Natural killer cell (primary cell): ENCODE measurements at regions not wholly inside any gene's neighbourhood (a gene's known extent, or its start where the extent isn't known, plus 50 kb on each side); places are given as distances from the start of the nearest gene placed in this dataset.
"Not testable (repeated sequence)": the region's sequence is repeated elsewhere in the genome, so short reads cannot be mapped to it uniquely, and the experiment has no call there.

Experiments used
- ATAC-seq, 3 donors: fragments of 150-1000 bp in 2 of 3; fragments of 200-7000 bp in 1 of 3; cut with Tn5 transposase; 1 replicate in 1 of 3; 2 replicates in 2 of 3; pipeline ENCODE4 v1.10.0; 2021; ENCODE audit warnings: mild to moderate bottlenecking in 2 of 3, moderate library complexity in 2 of 3
- DNase-seq, 2 donors: peaks; one replicate each; pipeline versions ENCODE4 v3.0.0 to v3.0.0-alpha.2; 2013 to 2021; ENCODE audit warnings: mixed read lengths in 1 of 2
- H3K27ac ChIP-seq: one replicate; pipeline ENCODE4 v1.5.1; 2013; ENCODE audit warnings: mild to moderate bottlenecking, low read length
- H3K27me3 ChIP-seq: one replicate; pipeline ENCODE4 v1.6.1; 2013; ENCODE audit warnings: low read length; ENCODE audit not compliant: control insufficient read depth, insufficient read depth
- H3K36me3 ChIP-seq: one replicate; pipeline ENCODE4 v1.6.1; 2013; ENCODE audit warnings: low read length; ENCODE audit not compliant: control insufficient read depth, insufficient read depth
- H3K4me1 ChIP-seq: one replicate; pipeline ENCODE4 v1.6.1; 2013; ENCODE audit warnings: low read length; ENCODE audit not compliant: control insufficient read depth, insufficient read depth
- H3K4me3 ChIP-seq: one replicate; pipeline ENCODE4 v1.5.1; 2013; ENCODE audit warnings: low read length
- H3K9me3 ChIP-seq: one replicate; pipeline ENCODE4 v1.6.1; 2013; ENCODE audit warnings: low read length; ENCODE audit not compliant: control insufficient read depth, insufficient read depth
- H3K27ac Mint-ChIP-seq, 2 donors: one replicate each; pipeline ENCODE4 v1.8.0; 2022; ENCODE audit warnings: mild to moderate bottlenecking in 2 of 2, mixed read lengths in 2 of 2, moderate library complexity in 1 of 2
- H3K27me3 Mint-ChIP-seq, 2 donors: one replicate each; pipeline ENCODE4 v1.8.0; 2022; ENCODE audit warnings: low read depth in 2 of 2, mixed read lengths in 2 of 2
- H3K36me3 Mint-ChIP-seq: one replicate; pipeline ENCODE4 v1.8.0; 2022; ENCODE audit warnings: mixed read lengths
- H3K4me1 Mint-ChIP-seq, 2 donors: one replicate each; pipeline ENCODE4 v1.8.0; 2022; ENCODE audit warnings: mixed read lengths in 2 of 2
- H3K4me3 Mint-ChIP-seq: one replicate; pipeline ENCODE4 v1.8.0; 2022; ENCODE audit warnings: mild to moderate bottlenecking, moderate library complexity, mixed read lengths
- H3K9me3 Mint-ChIP-seq, 2 donors: one replicate each; pipeline ENCODE4 v1.8.0; 2022; ENCODE audit warnings: mixed read lengths in 2 of 2
- CTCF ChIP-seq: fragments of 200-600 bp; IDR thresholded peaks from one replicate; pipeline ENCODE4 v1.8.0; 2022; ENCODE audit warnings: antibody characterized with exemption
- WGBS: methylation state at CpG from one replicate; pipeline ENCODE4 v1.1.7; 2013; ENCODE audit warnings: missing lambda C conversion rate; ENCODE audit not compliant: insufficient coverage; 5-methylcytosine and 5-hydroxymethylcytosine counted together
- intact Hi-C: fragments of 100-400 bp; cut with micrococcal nuclease; formaldehyde crosslinking; loops from one replicate; pipeline ENCODE4 v1.14.2; 2022

DNA sequence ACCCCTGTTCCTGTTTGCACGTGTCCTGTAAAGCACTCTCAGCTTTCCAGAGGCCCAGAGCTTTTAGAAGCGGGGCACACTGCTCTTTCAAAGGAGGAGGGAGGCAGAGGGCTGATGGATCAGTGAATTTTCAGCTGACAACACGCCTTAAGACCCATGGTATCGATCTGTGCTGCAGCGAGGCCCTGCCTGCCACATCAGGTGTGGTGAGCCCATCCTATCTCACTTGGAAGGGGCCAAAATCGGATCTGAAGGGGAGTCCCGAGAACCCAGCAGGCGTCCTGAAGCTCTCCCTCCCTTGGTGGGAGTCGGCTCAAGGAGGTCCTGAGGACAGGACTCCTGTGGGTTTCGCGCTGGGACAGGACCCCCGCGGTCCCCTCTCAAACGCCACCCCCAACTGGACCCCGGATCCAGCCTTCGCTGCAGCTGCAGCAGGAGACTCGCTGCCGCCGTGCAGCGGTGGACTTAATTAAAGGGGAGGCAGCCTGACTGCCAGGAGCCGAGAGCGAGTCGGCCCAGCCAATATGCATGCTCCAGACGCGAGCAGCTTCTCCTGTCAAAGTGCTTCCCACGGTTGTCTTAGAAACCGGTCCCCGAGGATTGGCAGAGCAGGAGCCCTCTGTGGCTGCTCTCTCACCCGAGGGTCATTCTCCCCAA is 580.0 kb upstream of the ZNF337 start:
- WGBS: 30% methylated on average over 29 of the region's 29 CpGs
- Histone ChIP-seq H3K9me3 (no peaks in the 10 kb centered on the region), H3K27ac (no peak overlapping the region), H3K27me3 (no peaks in the 10 kb centered on the region), H3K4me3 (no peak overlapping the region), H3K4me1 (no peaks in the 10 kb centered on the region), H3K36me3 (no peaks in the 10 kb centered on the region)
- DNase-seq (no peak), ATAC-seq (no peak)
- intact Hi-C loops: no loop called here
- Mint-ChIP-seq H3K27ac (no peak overlapping the region), H3K4me1 (no peaks in the 10 kb centered on the region), H3K4me3 (no peak overlapping the region), H3K9me3 (peaks cover 5 to 7% of the 10 kb centered on the region in 2 donors), H3K36me3 (no peaks in the 10 kb centered on the region), H3K27me3 (peaks cover 0 to 5% of the 10 kb centered on the region in 2 donors)
- no peak for TF ChIP-seq CTCF

DNA sequence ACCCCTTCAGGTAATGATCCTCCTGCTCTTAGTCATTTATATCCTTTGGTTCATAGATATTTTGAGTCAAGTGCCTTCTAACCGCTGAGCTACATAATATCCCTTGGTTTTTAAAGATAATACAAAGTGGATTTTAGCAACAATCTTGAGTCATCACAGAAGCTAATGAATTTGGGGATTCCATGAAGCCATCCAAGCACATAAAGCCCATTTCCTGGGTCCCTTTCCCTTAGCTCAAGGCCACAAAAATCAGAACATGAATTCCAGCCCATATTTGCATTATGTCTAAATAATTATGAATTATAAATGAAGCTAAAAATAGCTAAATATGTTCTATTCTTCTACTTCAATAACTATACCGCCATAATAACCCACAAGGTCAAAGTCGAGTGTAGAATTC is 572.1 kb upstream of the ZNF337 start:
- H3K4me3 ChIP-seq, H3K27ac ChIP-seq, ATAC-seq, H3K27ac Mint-ChIP-seq, H3K36me3 Mint-ChIP-seq, H3K4me1 Mint-ChIP-seq, H3K4me1 ChIP-seq, H3K27me3 ChIP-seq, H3K27me3 Mint-ChIP-seq, H3K4me3 Mint-ChIP-seq, intact Hi-C loops, DNase-seq, H3K9me3 ChIP-seq, H3K36me3 ChIP-seq, H3K9me3 Mint-ChIP-seq: not testable (repeated sequence)
- 87% methylated on average over 2 of the region's 3 CpGs for WGBS

- H3K9me3 ChIP-seq, intact Hi-C loops, H3K27ac ChIP-seq, H3K4me1 Mint-ChIP-seq, H3K36me3 Mint-ChIP-seq, H3K36me3 ChIP-seq, H3K27me3 ChIP-seq, H3K27ac Mint-ChIP-seq, H3K4me3 ChIP-seq, H3K4me1 ChIP-seq, DNase-seq, H3K4me3 Mint-ChIP-seq, ATAC-seq, H3K27me3 Mint-ChIP-seq, H3K9me3 Mint-ChIP-seq: not testable (repeated sequence)
- WGBS: 67% methylated on average over 2 of the region's 2 CpGs
Measured at GRCh38 chr20:26260925-26261324, 564.3 kb upstream of the ZNF337 start.

DNA sequence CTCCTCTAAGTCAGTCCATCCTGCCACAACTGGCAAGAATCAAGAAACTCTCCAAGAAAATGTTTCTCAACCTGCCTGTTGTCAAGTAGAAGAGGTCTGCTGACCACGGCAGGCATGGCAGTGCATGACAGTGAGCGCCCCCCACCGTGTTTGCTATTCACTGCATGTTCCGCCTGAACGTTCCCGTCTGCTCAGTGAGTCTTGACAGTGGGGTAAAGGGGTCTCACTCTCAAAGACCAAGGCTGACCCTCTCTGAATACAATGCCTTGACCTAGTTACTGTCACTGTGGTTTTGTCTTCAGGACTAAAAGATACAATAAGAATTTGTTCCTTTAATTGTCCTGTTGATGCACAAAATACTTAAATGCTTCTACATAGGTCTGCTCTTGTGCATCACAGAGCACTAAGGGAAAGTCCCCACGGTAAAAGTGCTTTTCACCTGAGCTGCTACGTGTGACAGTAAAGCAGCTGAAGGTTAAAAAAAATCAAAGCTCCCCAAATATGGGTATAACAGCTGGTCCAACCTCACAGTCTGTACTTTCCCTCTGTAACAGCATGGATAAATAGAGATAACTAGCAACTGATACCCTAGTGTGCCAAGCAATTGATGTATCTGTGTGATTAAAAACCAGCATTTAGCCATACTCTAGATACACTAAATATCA is 555.8 kb upstream of the ZNF337 start:
- DNase-seq: peak in 1 of 2 donors; percentile 63
- H3K27me3 Mint-ChIP-seq, H3K36me3 ChIP-seq, H3K4me1 Mint-ChIP-seq, H3K4me3 ChIP-seq, H3K36me3 Mint-ChIP-seq, H3K27me3 ChIP-seq, H3K4me1 ChIP-seq, H3K27ac ChIP-seq, intact Hi-C loops, H3K27ac Mint-ChIP-seq, ATAC-seq, H3K9me3 Mint-ChIP-seq, H3K9me3 ChIP-seq, H3K4me3 Mint-ChIP-seq: not testable (repeated sequence)
- WGBS: 71% methylated on average over 8 of the region's 8 CpGs

DNA sequence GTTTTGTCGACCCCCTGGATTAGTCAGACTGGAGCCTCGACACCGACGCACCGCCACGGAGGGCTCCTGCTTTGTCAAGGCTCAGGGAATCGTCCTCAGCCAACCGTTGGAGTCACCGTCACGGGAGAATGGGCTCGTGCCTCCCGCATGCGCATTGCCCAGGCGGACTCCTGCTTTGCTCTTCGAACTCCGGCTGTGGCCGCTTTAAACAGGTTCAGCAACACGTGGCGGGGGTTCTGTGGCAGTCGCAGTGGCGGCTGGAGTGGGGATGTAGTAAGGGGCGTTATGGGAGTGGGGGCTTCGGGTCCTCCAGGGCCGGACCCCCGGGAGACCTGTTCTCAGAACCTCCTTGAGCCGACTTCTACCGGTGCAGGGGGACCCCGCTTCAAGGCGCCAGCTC is 554.7 kb upstream of the ZNF337 start:
- H3K36me3 ChIP-seq, intact Hi-C loops: not testable (repeated sequence)

GRCh38 chr20:26250249-26251114 is 553.8 kb upstream of the ZNF337 start:
- H3K9me3 Mint-ChIP-seq: not testable (repeated sequence)

More for the DNA sequence above, 554.7 kb upstream of the ZNF337 start:
- not testable (repeated sequence) for H3K27ac ChIP-seq, H3K36me3 Mint-ChIP-seq, H3K27me3 Mint-ChIP-seq, ATAC-seq, H3K27me3 ChIP-seq, H3K4me1 ChIP-seq, H3K4me3 Mint-ChIP-seq, H3K9me3 ChIP-seq, H3K27ac Mint-ChIP-seq, H3K9me3 Mint-ChIP-seq, H3K4me3 ChIP-seq, DNase-seq, H3K4me1 Mint-ChIP-seq
- 94% methylated on average over 28 of the region's 29 CpGs for WGBS

More at GRCh38 chr20:26250249-26251114, 553.8 kb upstream of the ZNF337 start:
- H3K4me1 ChIP-seq, intact Hi-C loops, H3K4me3 Mint-ChIP-seq, H3K36me3 Mint-ChIP-seq, H3K9me3 ChIP-seq, ATAC-seq, DNase-seq, H3K27ac Mint-ChIP-seq, H3K36me3 ChIP-seq, H3K4me1 Mint-ChIP-seq, H3K27me3 Mint-ChIP-seq, H3K27ac ChIP-seq, H3K4me3 ChIP-seq, H3K27me3 ChIP-seq: not testable (repeated sequence)
- 91% methylated on average over 26 of the region's 26 CpGs for WGBS
